Endodermal cell (in vitro differentiated cells): ENCODE measurements at regions not wholly inside any gene's neighbourhood (a gene's known extent, or its start where the extent isn't known, plus 50 kb on each side); places are given as distances from the start of the nearest gene placed in this dataset.

ENCODE experiments used
- DNase-seq: peaks from one replicate; pipeline ENCODE4 v3.0.0-alpha.2; 2017
- H3K27ac ChIP-seq: 2 replicates; pipeline ENCODE4 v1.5.1; 2013; ENCODE audit warnings: mild to moderate bottlenecking, low read depth, low read length, moderate library complexity
- H3K27me3 ChIP-seq: 2 replicates; pipeline ENCODE4 v1.6.1; 2013; ENCODE audit warnings: mild to moderate bottlenecking, low read length, moderate library complexity; ENCODE audit not compliant: insufficient read depth, control insufficient read depth, poor library complexity, severe bottlenecking
- H3K36me3 ChIP-seq: 2 replicates; pipeline ENCODE4 v1.7.0; 2013; ENCODE audit warnings: mild to moderate bottlenecking, low read length, moderate library complexity; ENCODE audit not compliant: control insufficient read depth, insufficient read depth
- H3K4me1 ChIP-seq: one replicate; pipeline ENCODE4 v1.7.0; 2013; ENCODE audit warnings: low read length; ENCODE audit not compliant: control insufficient read depth, insufficient read depth
- H3K4me3 ChIP-seq: 2 replicates; pipeline ENCODE4 v1.5.1; 2013; ENCODE audit warnings: mild to moderate bottlenecking, low read length, moderate library complexity
- H3K9ac ChIP-seq: 2 replicates; pipeline ENCODE4 v1.6.1; 2013; ENCODE audit warnings: mild to moderate bottlenecking, low read length, moderate library complexity; ENCODE audit not compliant: poor library complexity, severe bottlenecking; ENCODE audit errors: extremely low read depth
- H3K9me3 ChIP-seq: 2 replicates; pipeline ENCODE4 v1.6.1; 2013; ENCODE audit warnings: mild to moderate bottlenecking, low read length, moderate library complexity; ENCODE audit not compliant: control insufficient read depth
- H3K27ac Mint-ChIP-seq: 2 replicates; pipeline ENCODE4 v1.8.0; 2020; ENCODE audit warnings: mixed read lengths
- H3K27me3 Mint-ChIP-seq: 2 replicates; pipeline ENCODE4 v1.8.0; 2021; ENCODE audit warnings: mild to moderate bottlenecking, mixed read lengths; ENCODE audit not compliant: insufficient read depth
- H3K36me3 Mint-ChIP-seq: 2 replicates; pipeline ENCODE4 v1.8.0; 2020; ENCODE audit warnings: low read depth, mixed read lengths
- H3K4me1 Mint-ChIP-seq: 2 replicates; pipeline ENCODE4 v1.8.0; 2020; ENCODE audit warnings: mixed read lengths
- H3K4me3 Mint-ChIP-seq: 2 replicates; pipeline ENCODE4 v1.8.0; 2020; ENCODE audit warnings: mild to moderate bottlenecking, moderate library complexity, mixed read lengths
- H3K9me3 Mint-ChIP-seq: 2 replicates; pipeline ENCODE4 v1.8.0; 2020; ENCODE audit warnings: mild to moderate bottlenecking, mixed read lengths
- WGBS, 2 experiments: methylation state at CpG; one replicate each; pipeline versions ENCODE4 v1.1.5 to v1.1.7; 2013; ENCODE audit warnings: missing lambda C conversion rate in 2 of 2, mixed read lengths in 1 of 2; ENCODE audit not compliant: insufficient coverage in 1 of 2, insufficient read length in 1 of 2; 5-methylcytosine and 5-hydroxymethylcytosine counted together
- TF ChIP-seq, protein P1 (sequence below): fragments of 200-600 bp; sonication (generic); conservative IDR thresholded peaks from 2 replicates; pipeline ENCODE4 v1.5.0; 2021; ENCODE audit warnings: antibody characterized with exemption, mild to moderate bottlenecking

DNA sequence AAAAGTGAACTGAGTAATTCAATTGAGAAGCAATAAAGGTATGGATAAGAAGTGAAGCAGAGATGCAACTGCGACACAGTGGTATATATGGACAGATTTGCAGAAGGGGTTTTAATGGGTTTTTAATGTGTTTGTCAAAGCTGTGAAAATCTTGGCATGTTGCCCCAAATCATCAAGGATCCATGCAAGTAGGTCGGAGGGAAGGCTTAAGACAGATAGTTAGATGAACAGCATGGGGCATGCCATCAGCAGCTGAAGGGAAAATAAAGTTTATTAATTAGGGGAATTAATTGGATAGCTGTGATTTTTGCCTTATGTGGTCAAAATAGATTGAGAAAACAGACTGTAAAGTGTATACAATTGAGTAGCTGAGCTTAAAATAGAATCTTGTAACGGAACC is 840.1 kb downstream of the JRKL start:
- H3K36me3 ChIP-seq = no peaks in the 10 kb centered on the region
- H3K9me3 ChIP-seq = no peaks in the 10 kb centered on the region
- no peak overlapping the region for H3K4me3 ChIP-seq
- H3K4me1 Mint-ChIP-seq = peaks cover 7% of the 10 kb centered on the region
- no peak overlapping the region for H3K9ac ChIP-seq
- 89% methylated on average over 2 to 3 of the region's 3 CpGs for WGBS, 2 experiments
- TF ChIP-seq, protein P1, sequence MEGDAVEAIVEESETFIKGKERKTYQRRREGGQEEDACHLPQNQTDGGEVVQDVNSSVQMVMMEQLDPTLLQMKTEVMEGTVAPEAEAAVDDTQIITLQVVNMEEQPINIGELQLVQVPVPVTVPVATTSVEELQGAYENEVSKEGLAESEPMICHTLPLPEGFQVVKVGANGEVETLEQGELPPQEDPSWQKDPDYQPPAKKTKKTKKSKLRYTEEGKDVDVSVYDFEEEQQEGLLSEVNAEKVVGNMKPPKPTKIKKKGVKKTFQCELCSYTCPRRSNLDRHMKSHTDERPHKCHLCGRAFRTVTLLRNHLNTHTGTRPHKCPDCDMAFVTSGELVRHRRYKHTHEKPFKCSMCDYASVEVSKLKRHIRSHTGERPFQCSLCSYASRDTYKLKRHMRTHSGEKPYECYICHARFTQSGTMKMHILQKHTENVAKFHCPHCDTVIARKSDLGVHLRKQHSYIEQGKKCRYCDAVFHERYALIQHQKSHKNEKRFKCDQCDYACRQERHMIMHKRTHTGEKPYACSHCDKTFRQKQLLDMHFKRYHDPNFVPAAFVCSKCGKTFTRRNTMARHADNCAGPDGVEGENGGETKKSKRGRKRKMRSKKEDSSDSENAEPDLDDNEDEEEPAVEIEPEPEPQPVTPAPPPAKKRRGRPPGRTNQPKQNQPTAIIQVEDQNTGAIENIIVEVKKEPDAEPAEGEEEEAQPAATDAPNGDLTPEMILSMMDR = no peak
- DNase-seq = no peak
- no peaks in the 10 kb centered on the region for H3K4me1 ChIP-seq
- no peaks in the 10 kb centered on the region for H3K27me3 Mint-ChIP-seq
- H3K27ac ChIP-seq = no peak overlapping the region
- H3K9me3 Mint-ChIP-seq = no peaks in the 10 kb centered on the region
- H3K27me3 ChIP-seq = no peaks in the 10 kb centered on the region
- no peaks in the 10 kb centered on the region for H3K36me3 Mint-ChIP-seq
- H3K4me3 Mint-ChIP-seq = no peak overlapping the region
- no peak overlapping the region for H3K27ac Mint-ChIP-seq

DNA sequence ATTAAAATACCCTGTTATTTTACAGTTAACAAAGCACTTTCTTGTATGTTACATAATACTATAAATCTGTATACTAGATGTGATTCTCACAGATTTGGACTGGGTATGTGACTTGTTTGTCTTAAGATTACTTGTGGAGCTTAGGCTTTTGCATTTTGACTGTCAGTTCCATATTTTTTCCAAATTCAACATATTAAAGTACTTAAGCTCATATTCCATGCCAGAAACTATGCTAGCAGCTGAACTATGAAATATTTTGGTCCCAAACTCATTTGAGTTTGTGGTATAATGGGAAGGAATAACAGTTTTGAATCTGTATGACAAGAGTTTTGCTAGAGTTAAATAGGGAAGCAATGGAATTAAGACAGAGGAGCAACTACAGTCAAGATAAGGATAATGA is 841.4 kb downstream of the JRKL start:
- Histone ChIP-seq H3K9ac (no peak overlapping the region), H3K27ac (no peak overlapping the region), H3K4me3 (no peak overlapping the region), H3K9me3 (no peaks in the 10 kb centered on the region), H3K4me1 (no peaks in the 10 kb centered on the region), H3K27me3 (no peaks in the 10 kb centered on the region), H3K36me3 (no peaks in the 10 kb centered on the region)
- no peaks in the 10 kb centered on the region for H3K4me1 Mint-ChIP-seq
- TF ChIP-seq, protein P1 = no peak
- H3K27me3 Mint-ChIP-seq = no peaks in the 10 kb centered on the region
- H3K9me3 Mint-ChIP-seq = no peaks in the 10 kb centered on the region
- H3K4me3 Mint-ChIP-seq = no peak overlapping the region
- DNase-seq = no peak
- no peak overlapping the region for H3K27ac Mint-ChIP-seq
- H3K36me3 Mint-ChIP-seq = no peaks in the 10 kb centered on the region

DNA sequence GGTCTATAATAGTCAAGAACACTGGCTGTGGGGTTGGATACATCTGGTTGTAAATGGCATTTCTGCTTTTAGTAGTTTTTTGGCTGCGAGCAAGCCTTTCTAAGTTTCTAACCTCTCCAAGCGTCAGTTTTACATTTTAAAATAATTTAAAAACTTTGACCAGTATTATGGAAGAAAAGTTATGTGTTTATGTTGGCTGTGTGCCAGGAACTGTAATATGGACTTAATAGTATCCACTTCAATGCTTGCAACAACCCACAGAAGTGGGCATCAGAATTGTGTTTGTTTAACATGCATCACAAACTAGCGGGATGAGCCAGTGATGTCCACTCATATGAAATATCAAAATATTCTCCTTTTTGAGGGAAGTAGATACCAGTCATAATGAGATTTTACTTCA is 844.2 kb downstream of the JRKL start:
- H3K27ac ChIP-seq = no peak overlapping the region
- no peaks in the 10 kb centered on the region for H3K27me3 ChIP-seq
- Mint-ChIP-seq H3K4me3 (no peak overlapping the region), H3K27ac (no peak overlapping the region), H3K9me3 (no peaks in the 10 kb centered on the region), H3K4me1 (no peaks in the 10 kb centered on the region), H3K27me3 (no peaks in the 10 kb centered on the region), H3K36me3 (no peaks in the 10 kb centered on the region)
- TF ChIP-seq, protein P1 = no peak
- no peak for DNase-seq
- H3K9ac ChIP-seq = no peak overlapping the region
- WGBS, 2 experiments = 71% methylated on average over 1 of the region's 3 CpGs; no CpG with 5 or more reads in 1 of the 2 experiments
- H3K9me3 ChIP-seq = no peaks in the 10 kb centered on the region
- H3K4me1 ChIP-seq = no peaks in the 10 kb centered on the region
- no peak overlapping the region for H3K4me3 ChIP-seq
- H3K36me3 ChIP-seq = no peaks in the 10 kb centered on the region
